GM19025 (cell line): ENCODE measurements at regions not wholly inside any gene's neighbourhood (a gene's known extent, or its start where the extent isn't known, plus 50 kb on each side); places are given as distances from the start of the nearest gene placed in this dataset.

ENCODE experiments used
- ATAC-seq: cut with Tn5 transposase; IDR thresholded peaks from one replicate; pipeline ENCODE4 v1.9.1; 2021; ENCODE audit warnings: mild to moderate bottlenecking, low read depth, moderate library complexity; ENCODE audit not compliant: unreplicated experiment

DNA sequence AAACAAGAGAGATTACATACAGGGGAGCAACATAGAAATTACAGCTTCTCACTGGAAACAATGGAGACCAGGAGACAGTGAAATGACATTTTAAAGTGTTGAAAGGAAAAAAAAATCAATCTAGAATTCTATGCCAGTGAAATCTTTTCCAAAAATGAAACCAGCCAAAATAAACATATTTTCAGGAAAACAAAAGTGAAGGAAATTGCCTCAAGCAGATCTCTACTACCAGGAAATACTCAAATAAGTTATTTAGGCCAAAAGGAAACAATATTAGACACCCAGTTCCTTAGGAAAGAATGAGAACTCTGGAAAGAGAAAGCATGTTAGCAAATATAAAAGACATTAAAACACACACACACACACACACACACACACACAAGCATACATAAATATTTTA, 339.9 kb upstream of the NCKAP5 start:
- ATAC-seq, result no peak

GRCh38 chr2:133918141-133918540, 335.7 kb upstream of the MGAT5 start:
- ATAC-seq, result no peak

GRCh38 chr2:133919285-133919684, 334.6 kb upstream of the MGAT5 start:
- no peak for ATAC-seq

GRCh38 chr2:133927894-133928293, 326.0 kb upstream of the MGAT5 start:
- ATAC-seq, result no peak

DNA sequence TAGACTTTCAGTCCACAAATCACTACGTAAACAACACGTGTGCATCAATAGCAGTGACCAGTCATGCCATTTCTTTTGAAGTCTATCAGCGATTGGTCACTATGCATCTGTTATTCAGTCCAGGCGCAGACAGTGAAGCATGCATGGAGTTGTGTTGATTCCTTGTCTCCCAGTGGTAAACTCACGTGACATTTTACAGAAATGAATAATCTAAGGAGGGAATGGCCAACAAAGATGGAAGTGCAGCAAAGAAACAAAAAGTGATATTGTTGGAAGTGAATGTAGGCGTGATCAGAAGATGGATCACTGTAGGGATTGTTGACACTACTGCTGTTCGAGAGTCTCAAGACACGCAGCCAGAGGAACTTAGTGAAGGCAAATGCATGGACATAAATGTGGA, 317.8 kb upstream of the MGAT5 start:
- ATAC-seq, result no peak

- ATAC-seq, result no peak
Measured at GRCh38 chr2:133936601-133937000, 317.3 kb upstream of the MGAT5 start.

DNA sequence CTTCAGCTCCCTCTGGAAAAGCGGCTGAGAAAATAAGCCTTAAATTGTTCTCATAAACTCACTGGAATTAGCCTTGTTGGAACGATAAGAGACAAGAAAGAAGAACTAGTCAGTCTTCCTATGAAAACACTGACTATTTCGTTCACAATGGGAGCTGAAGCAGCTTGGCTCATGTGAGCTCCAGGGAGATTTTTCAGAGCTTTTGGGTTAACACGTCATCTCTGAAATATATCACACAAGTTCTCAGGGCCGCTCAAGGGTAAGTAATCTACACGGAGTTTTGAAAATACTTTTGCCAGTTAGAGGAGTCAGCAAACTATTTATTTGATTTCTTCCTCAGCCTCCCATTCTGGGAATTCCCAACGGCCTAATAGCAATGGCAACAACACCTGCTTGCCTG, 316.2 kb upstream of the MGAT5 start:
- no peak for ATAC-seq

DNA sequence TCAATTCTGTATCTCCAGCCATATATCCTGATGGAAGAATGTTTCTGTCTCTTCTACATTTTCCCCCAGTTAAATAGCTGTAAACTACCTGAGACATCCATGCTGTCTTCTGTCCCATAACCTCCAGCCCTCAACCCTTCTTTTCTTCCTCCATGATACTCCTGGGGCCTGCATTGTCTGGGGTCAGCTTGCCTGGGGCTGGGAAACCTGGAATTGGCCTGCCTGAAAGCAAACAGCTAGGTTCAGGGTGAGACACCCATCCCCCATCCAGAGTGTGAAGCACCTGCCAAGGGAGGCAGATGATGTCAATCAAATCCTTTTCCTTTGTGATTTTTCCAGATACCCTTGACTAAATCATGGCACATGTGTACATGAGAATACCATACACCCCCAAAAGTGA, 313.7 kb upstream of the MGAT5 start:
- no peak for ATAC-seq

- no peak for ATAC-seq
Measured at GRCh38 chr2:133941666-133942065, 312.2 kb upstream of the MGAT5 start.

DNA sequence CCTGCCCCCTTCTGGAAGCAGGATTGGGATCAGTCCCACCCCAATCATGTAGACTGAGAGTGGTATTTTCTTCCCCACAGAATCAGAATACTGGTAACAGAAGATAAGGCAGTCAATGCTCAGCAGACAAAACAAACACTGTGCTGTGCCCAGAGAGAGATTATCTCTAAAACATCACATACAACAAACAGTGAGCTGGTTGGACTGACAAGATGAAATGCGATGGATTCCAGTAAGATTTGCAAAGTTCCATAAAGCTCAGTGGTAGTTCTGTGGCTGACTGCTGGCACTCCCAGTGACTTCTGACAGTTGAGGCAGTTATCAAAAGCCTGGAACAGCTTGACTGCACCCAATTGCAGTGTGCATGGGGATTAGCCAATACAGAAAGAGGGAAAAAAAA, 311.5 kb upstream of the MGAT5 start:
- ATAC-seq, result no peak

DNA sequence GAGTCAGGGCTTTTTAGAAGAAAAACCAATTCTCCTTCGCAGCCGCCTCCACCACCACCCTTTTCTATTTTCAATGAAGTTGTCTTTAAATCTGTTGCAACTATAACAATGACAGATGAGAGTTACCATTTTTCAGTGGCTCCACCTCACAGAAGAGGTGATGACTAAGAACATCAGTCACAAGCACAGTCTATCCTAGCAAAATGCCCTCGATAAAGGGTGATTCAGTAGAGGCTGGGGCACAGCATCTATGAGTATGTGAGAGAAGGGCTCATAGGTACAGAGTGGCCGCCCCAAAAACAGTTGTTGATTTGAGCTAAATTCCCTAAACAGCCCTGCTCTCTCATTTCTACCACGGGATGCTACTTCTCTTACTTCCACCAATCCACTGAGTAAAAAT, 310.8 kb upstream of the MGAT5 start:
- ATAC-seq, result no peak

GRCh38 chr2:133945089-133945488, 308.8 kb upstream of the MGAT5 start:
- ATAC-seq, result no peak

GRCh38 chr2:133947057-133947456, 306.8 kb upstream of the MGAT5 start:
- no peak for ATAC-seq

- ATAC-seq, result no peak
Measured at GRCh38 chr2:133948610-133949290, 305.1 kb upstream of the MGAT5 start.

DNA sequence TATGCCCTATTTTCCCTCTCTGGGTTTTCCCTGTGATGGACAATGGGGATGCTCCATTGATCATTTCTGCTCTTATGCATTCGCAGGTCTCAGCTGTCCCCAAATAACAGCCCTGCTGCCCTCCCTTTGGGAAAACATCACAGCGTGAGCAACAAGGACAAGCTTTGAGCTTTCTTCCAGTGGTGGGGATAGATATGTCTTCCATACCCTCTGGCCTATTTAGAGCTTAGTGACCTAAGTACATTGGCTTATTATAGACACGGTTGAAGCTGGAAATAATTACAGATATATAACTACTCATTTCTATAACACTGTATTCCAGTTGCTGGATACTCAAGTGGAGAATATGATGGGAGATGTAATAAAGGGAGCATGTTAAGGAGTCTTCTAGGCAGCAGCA, 304.3 kb upstream of the MGAT5 start:
- ATAC-seq, result no peak

- no peak for ATAC-seq
Measured at GRCh38 chr2:133951209-133951608, 302.7 kb upstream of the MGAT5 start.

- no peak for ATAC-seq
Measured at GRCh38 chr2:133952420-133952819, 301.5 kb upstream of the MGAT5 start.

GRCh38 chr2:133952896-133953295, 301.0 kb upstream of the MGAT5 start:
- no peak for ATAC-seq

DNA sequence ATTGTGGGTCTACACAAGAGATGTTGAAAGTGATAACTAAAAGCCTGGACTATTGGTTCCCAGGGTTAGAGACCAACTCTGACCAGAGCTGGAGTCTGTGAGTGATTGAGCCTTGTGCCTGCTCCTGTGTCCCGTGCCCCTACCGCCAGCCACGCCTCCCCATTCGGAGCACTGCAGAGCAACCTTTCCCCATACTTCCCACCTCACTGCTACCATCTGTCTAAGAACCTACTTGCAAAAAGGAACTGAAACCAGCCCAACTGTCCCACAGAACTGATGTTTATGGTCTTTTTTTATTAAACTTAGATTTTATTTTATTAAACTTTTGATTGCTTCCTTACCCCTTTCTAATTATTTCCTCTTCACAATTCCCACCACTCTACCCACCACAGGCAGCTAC, 300.3 kb upstream of the MGAT5 start:
- peak; percentile 76 for ATAC-seq

DNA sequence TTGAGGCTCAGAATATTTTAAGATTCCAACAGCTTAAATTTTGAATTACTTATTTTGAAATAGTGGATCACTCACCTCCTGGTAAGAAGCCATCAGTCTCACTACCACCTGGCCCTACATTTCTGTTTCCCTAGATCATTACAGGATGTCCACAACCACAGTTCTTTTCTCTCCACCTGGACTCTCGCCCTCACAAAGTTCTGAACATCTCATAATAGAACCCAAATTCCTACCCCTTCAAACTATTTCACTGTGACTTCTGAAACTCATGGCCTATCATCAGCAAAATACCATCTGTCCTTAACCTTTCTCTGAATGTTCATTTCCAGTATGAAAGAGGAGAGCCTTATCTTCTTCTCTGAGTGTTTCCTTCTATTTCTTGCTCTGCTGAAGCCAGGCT, 299.2 kb upstream of the MGAT5 start:
- ATAC-seq, result no peak

DNA sequence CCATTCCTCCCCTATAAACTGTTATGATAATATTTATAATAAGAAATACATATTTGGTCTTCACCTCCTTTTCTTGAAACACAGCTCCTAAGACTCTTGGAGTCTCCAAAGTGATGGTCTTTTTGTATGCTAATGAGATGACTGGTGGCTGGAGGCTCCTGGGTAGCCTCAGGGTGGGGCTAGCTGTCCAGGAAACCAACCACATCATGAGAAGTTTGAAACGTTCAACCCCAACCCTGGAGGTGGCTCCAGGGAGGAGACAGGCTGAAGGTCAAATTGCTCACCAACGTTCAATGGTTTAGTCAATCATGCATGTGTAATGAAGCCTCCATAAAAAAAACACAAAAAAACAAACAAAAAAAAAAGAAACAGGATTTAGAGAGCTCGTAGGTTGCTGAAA, 298.7 kb upstream of the MGAT5 start:
- no peak for ATAC-seq

- no peak for ATAC-seq
Measured at GRCh38 chr2:133956434-133956935, 297.4 kb upstream of the MGAT5 start.
